ENCODE measurements at regions not wholly inside any gene's neighbourhood (a gene's known extent, or its start where the extent isn't known, plus 50 kb on each side); places are given as distances from the start of the nearest gene placed in this dataset.

DNA sequence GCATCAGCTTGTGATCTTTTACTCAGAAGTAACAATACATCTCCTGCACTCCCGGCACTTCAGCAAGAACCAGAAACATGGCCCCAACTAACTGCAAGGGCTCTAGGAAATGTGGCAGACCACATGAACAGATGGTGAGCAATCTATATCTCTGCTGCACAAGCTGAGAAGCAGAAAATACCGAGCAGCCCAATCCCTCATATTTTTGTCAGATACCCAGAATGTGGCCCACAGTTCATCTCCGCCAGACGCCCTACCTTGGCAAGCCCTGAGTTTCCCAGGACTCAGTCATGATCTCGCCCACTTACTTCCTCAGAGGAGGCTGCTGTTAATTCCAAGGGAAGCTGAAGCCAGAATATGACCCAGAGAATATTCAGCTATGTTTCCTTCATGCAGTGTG is 63.1 kb upstream of the PHACTR1 start (continued):
- TF ChIP-seq, protein P1, sequence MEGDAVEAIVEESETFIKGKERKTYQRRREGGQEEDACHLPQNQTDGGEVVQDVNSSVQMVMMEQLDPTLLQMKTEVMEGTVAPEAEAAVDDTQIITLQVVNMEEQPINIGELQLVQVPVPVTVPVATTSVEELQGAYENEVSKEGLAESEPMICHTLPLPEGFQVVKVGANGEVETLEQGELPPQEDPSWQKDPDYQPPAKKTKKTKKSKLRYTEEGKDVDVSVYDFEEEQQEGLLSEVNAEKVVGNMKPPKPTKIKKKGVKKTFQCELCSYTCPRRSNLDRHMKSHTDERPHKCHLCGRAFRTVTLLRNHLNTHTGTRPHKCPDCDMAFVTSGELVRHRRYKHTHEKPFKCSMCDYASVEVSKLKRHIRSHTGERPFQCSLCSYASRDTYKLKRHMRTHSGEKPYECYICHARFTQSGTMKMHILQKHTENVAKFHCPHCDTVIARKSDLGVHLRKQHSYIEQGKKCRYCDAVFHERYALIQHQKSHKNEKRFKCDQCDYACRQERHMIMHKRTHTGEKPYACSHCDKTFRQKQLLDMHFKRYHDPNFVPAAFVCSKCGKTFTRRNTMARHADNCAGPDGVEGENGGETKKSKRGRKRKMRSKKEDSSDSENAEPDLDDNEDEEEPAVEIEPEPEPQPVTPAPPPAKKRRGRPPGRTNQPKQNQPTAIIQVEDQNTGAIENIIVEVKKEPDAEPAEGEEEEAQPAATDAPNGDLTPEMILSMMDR (IDR thresholded peaks at IDR 0.05; ENCODE audit: control extremely low read depth in 1 of 3, insufficient read depth in 1 of 3, low read depth in 1 of 3, low read length in 3 of 3) = no peak

All from H1 (cell line).